Stimulated activated CD4-positive, alpha-beta T cell treated with anti-CD3 and anti-CD28 coated beads, TNF-alpha, amount 100 ng/mL, for 48 hours (primary cell): ENCODE measurements at regions not wholly inside any gene's neighbourhood (a gene's known extent, or its start where the extent isn't known, plus 50 kb on each side); places are given as distances from the start of the nearest gene placed in this dataset.
"Not testable (repeated sequence)": the region's sequence is repeated elsewhere in the genome, so short reads cannot be mapped to it uniquely, and the experiment has no call there.

Experiments used
- DNase-seq, 3 donors: peaks; one replicate each; pipeline ENCODE4 v3.0.0-alpha.2; 2020; ENCODE audit warnings: low read depth in 3 of 3

DNA sequence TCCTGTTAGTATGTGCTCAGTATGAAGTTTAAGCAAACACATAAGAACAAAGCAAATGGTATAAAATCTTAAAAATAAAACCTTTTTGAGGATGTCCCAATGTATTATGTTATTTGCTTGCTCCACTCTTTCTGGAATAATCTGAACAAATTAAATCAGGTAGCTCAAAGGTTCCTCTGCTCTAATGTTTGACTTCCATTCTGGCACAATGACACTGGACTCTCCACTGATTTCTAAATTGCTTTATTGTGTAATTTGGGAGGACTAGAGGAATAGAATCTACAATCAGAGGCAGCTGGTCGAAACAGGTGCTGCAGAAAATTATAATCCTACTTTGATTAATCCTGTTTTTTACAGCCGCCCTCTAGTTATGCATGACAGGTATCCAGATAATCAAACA is 523.7 kb upstream of the FOXG1 start:
- DNase-seq, result no peak

DNA sequence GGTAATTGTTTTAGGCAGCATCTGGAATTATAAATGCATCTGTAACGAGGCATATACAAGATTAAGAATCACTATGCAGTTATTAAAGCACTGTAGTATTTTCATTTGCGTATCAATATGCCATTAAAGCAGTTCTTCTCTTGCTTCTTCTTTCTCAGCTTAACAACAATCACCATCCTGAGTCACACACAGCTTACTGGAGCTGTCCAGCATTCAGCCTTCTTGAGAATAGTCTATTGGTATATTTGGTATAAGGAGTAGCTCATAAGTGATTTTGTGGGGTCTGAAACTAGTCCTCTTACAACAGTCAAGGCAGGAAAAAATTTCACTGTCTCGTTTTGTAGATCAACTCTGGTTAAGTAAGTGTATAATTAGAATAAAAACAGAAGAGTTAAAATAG is 523.0 kb upstream of the FOXG1 start:
- DNase-seq, result no peak

DNA sequence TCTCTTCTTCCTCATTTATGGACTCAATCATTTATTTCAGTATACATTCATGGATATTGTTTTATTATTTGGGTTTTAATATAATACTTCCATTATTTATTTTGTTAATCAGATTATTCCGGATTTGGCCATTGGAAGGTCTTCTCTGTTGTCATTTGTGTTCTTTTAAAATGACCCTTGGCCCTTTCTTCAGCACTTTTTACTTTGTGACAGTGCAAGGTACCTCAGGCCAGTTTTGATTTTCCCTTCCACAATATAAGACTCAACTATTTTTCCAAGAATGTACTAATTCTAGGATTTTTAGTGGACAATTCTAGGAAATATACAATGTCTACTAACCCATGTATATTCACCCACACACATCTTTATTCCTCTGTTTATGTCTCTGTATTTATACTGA is 521.4 kb upstream of the FOXG1 start:
- no peak for DNase-seq

DNA sequence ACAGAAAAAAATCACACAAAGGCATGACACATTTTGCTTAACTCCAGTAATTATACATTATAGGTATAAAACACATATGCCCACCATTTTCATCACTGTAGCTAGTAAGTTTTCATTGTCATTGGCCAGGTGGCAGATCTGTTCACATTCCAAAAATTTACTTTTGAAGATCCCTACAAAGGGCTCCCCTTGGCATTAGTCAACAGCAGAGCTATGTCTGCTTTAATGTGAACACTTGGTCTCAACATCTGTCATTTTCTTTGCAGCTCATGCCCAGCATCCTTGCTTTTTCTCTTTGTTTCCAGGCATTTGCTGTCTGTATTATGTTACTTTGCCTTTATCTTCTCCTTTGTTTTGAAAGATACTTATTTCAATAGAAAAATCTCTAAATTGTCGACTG is 519.1 kb upstream of the FOXG1 start:
- no peak for DNase-seq

DNA sequence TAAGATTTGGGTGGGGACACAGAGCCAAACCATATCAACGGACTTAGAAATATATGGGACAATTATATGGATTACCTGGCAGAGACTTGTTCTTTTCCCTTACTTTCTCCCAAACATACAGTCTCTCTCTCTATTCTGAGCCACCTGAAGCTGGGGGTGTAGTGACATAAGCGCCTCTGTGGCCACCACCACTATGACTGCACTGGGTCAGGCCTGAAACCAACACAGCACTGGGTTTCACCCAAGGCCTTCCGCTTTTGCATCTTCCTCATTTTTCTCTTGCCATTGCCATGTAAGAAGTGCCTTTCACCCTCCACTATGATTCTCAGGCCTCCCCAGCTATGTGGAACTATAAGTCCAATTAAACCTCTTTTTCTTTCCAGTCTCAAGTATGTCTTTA is 514.5 kb upstream of the FOXG1 start:
- not testable (repeated sequence) for DNase-seq

DNA sequence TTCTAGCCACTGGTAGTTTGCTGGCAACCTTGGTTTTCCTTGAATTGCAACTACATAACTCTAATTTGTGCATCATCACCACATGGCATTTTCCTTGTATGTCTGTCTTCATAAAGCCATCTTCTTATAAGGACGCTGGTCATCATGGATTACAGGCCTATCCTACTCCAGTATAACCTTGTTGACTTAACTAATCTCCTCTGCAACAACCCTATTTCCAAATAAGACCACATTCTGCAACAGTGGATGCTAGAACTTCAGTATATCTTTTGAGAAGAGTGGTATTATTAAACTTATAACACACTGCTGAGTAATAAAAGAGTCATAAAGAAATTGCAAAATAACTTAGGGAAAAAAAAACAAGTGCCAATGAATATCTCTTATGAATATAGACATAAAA is 511.8 kb upstream of the FOXG1 start:
- DNase-seq, result no peak

DNA sequence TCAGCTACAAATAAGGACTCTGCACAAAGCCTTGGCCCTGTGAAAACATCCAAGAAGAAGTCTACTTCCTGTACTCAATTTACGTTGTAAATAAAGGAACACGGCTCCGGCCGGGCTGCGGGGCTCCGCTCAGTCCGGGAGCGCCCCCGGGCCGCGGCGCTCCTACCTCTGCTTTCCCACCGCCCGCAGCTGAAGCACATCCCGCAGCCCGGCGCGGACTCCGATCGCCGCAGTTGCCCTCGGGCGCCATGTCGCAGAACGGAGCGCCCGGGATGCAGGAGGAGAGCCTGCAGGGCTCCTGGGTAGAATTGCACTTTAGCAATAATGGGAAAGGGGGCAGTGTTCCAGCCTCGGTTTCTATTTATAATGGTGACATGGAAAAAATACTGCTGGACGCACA is 502.3 kb upstream of the FOXG1 start:
- no peak for DNase-seq

DNA sequence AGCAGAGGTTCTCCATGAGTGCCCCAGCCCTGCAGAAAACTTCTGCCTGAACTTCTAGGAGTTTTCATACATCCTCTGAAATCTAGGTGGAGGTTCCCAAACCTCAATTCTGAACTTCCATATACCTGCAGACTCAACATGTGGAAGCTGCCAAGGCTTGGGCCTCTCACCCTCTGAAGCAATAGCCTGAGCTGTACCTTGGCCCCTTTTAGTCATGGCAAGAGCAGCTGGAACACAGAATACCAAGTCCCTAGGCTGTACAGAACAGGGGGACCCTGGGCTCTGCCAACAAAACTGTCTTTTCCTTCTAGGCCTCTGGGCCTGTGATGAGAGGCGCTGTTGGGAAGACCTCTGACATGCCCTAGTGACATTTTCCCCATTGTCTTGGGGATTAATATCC is 494.3 kb upstream of the FOXG1 start:
- DNase-seq, result no peak

DNA sequence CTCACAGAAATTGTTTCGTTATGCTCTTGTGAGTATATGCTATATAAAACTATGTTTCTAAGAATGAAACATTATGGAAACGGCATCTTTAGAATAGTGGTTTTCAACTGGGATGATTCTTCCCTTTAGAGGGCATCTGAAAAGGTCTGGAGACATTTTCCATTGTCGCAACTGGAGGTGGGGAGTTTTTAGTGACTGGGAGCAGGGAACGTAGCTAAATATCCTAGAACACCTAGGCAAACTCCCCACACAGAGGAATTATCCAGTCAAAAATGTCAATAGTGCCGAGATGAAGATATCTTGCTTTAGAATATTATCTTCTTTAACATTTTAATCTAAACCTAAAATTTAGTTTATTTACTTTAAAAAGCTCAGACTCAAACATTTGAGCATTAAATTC is 486.1 kb upstream of the FOXG1 start:
- DNase-seq, result no peak

DNA sequence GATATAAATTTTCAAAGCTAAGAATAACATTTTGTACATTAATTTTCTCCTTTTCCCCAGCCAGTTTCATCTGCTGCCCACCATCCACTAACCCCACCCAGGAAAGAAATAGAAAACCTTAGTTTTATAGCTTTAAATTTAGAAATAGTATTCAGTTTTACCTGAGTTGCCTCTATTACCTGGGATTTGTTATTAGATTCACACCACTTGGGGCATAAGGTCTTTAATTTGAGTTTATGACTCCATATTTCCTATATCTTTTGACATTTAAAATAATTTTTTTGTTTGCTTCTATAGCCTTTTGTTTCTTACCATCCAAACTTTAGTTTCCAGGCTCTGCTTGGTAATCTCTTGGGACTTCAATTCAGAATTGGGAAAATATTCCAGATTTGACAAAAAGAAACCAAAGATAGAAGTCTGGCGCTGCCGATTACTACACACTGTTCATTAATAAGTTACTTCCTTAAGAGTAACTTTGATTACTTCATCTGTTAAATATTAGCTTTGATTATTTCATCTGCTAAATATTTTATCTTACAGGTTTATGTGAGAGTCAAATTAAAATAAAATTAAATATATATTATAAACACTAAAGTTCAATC is 485.5 kb upstream of the FOXG1 start:
- no peak for DNase-seq

DNA sequence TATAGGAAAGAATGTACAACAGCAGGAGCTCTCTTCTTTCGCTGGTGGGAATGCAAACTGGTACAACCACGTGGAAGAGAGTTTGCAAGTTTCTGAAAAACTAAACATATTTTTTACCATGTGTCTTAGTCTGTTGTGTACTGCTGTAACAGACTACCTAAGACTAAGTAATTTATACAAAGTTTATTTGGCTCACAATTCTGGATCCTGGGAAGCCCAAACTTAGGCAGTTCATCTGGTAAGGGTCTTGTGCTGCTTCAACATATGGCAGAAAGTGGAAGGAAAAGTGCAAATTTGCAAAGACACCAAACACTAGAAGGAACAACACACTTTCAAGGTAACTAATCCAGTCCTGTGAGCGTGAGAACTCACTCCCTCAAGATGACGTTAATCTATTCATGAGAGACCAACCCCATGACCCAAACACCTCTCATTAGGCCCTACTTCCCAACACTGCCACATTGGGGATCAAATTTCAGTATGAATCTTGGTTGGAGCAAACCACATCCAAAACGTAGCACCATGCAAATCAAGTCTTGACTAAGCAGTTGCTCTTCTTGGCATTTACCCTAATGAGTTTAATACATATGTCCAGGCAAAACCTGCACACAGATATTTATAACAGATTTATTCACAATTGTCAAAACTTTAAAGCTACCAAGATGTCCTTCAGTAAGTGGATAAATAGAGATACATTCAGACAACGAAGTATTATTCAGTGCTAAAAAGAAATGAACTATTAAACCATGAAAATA is 481.9 kb upstream of the FOXG1 start:
- no peak for DNase-seq

DNA sequence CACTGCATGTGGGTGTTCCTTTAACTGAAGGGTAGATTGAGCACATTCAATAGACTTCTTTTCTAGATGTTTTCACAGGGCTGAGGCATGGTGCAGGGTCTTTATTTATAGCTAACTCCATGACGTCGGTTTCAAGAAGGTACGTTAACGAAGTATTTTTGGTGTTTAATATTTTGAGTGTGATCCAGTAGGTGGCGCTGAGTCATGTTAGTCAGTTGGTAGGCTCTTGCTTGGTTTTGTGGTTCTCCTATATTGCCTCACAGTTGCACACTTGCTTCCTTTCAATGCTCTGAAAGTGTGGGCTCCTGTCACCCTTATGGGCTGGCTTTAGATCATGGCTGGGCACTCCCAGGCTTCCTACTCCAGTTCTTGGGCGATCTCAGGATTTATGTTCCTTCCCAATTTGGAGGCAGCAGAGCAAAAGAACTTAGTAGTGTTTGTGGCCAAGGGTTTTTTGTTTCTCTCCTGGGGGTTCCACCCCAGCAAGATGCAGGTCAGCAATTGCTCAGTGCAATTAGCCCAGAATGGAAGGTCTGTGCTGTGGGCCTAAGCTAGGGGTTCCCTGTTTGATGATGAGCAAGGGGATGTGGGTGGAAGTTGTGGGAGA is 471.6 kb upstream of the FOXG1 start:
- DNase-seq, result no peak

DNA sequence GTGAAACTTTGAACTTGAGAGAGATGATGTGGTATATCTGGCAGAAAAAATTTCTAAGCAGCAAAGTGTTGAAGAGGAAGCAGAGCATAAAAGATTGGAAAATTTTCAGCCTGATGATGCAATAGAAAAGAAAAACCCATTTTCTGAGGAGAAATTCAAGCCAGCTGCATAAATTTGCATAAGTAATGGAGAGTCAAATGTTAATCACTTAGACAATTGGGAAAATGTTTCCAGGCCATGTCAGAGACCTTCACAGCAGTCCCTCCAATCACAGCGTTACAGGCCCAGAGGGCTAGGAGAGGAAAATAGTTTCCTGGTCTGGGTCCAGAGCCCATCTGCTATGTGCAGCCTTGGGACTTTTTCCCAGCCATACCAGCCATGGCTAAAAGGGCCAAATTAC is 469.0 kb upstream of the FOXG1 start:
- no peak for DNase-seq

DNA sequence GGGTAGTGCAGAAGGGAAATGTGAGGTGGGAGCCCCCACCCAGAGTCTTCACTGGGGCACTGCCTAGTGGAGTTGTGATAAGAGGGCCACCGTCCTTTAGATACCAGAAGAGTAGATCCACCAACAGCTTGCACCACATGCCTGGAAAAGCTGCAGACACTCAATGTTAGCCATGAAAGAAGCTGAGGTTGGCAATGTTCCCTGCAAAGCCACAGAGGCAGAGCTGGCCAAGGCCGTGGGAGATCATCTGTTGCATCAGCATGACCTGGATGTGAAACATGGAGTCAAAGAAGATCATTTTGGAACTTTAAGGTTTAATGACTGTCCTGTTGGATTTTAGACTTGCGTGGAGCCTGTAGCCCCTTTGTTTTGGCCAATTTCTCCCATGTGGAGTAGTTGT is 468.4 kb upstream of the FOXG1 start:
- no peak for DNase-seq

DNA sequence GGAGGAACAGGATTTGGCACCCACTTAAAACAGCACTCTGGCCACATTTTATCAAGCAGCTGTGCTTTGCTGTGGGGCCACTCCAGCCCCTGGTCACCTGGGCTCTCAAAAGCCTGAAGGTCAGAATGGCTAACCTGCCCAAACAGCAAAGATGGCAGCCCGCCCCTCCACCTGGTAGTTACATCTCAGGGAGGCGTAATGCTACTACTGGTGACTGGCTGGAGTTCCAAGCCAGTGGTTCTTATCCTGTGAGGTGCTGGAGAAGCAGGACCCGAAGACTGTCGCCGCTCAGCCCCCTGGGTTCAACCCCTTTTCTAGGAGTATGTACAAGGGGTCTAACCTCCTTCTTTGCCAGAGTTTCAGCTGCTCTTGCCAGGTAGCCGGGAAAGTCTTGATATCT is 467.4 kb upstream of the FOXG1 start:
- DNase-seq, result no peak

DNA sequence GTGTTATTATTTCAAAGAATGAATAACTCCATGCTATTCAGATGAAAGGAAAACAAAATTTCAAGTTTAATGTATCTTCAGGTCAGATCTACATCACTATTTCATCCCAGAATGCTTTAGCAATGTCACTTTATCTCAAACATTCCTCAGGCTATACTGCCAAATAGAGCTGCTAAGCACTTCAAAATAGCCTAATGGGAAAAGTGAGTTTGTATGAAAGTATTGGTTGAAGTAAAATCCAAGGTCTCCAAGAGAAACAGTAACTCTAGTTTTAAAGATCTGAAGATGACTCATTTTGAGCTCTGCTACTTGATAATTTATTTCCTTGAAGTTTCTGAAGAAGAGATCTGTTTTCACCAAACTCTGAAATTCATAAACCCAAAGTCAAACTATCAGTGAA is 466.2 kb upstream of the FOXG1 start:
- no peak for DNase-seq

DNA sequence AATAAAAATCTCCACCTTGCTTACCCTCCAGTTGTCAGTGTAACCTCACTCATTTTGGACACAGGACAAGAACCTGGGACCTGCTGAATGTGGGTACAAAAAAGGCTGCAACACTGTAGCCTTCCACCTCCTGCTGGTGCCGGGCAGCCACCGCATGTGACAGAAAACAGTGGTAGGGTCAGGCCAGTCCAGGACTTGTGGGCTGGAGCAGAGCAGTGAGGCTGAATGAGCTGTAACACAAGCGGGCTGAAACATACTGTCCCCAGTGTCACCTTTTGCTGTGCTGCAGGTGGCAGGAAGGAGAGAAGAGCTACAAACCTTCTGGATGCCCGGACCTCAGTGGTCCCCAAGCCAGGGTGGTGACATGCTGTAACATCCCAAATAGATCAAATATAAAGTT is 465.4 kb upstream of the FOXG1 start:
- no peak for DNase-seq

DNA sequence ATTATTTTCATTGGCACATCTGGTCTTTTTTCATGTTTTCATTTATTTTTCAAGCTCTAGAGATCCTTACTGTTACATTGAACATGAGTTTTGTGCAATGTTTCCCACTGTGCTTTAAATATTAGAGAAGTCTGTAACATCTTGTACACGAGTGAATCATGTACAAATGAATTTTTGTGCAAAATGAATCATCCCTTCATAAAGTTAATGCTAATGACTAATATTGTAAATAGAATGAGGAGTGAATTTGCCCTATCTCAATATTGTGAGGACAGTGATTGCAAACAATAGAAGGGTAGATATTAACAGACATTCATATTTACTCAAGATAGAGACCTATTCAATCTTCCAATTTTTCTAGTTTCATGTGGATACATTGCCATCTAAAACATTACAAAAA is 463.3 kb upstream of the FOXG1 start:
- DNase-seq, result no peak

DNA sequence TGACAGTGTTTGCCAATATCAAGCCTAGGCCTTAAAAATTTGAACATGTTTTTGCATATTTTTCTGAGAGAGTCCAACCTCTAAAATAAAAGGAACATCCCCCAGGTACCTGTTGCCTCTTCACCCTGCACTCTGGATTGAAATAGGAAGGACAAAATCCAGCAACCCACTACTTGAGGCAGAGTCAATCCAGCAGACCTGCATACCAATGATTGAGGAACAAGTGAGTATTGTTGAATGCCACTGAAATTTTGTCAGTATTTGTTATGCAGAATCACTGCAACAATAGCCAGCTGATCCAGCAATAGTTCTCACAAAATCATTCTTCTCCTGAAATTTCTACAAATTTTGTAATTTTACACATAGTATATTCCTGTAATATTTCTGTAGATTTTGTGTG is 460.6 kb upstream of the FOXG1 start:
- no peak for DNase-seq

DNA sequence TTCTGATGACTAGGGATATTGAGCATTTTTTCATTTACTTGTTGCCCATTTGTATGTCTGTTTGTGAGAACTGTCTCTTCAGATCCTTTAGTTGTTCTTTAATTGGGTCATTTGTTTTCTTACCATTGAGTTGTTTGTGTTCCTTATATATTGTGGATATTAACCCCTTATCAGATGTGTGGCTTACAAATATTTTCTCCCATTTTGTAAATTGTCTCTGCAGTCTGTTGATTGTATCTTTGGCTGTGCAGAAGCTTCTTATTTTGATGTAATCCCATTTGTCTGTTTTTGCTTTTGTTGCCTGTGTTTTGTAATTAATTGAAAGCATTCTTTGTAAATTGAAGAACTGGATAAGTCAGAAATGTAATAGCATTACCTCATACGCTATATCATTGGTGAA is 459.1 kb upstream of the FOXG1 start:
- no peak for DNase-seq

DNA sequence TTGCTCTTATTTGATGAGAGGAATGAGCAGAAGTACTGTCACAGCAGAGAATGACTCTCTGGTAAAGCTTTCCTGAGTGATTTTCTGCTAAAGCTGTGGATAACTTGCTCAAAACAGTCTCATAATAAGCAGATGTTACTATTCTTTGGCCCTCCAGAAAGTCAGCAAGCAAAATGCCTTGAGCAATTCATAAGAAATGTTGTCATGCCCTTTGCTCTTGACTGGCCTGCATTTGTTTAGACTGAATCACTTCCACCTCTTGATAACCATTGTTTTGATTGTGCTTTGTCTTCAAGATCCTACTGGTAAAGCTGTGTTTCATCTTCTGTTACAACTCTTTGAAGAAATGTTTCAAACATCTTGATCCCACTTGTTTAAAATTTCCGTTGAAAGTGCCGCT is 457.9 kb upstream of the FOXG1 start:
- DNase-seq, result no peak

DNA sequence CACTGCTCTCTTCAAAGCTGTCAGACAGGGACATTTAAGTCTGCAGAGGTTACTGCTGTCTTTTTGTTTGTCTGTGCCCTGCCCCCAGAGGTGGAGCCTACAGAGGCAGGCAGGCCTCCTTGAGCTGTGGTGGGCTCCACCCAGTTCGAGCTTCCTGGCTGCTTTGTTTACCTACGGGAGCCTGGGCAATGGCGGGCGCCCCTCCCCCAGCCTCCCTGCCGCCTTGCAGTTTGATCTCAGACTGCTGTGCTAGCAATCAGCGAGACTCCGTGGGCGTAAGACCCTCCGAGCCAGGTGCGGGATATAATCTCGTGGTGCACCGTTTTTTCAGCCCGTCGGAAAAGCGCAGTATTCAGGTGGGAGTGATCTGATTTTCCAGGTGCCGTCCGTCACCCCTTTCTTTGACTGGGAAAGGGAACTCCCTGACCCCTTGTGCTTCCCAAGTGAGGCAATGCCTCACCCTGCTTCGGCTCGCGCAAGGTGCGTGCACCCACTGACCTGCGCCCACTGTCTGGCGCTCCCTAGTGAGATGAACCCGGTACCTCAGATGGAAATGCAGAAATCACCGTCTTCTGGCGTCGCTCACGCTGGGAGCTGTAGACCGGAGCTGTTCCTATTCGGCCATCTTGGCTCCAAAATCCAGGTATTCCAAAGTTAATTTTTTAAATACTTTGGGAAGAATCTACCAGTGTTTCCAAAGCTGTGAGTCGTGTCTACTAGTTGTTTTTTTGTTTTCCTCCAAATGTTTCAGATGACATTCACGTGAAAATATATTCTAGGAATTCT is 448.5 kb upstream of the FOXG1 start:
- DNase-seq, result not testable (repeated sequence)
